ENCODE measurements at regions not wholly inside any gene's neighbourhood (a gene's known extent, or its start where the extent isn't known, plus 50 kb on each side); places are given as distances from the start of the nearest gene placed in this dataset.
"Not testable (repeated sequence)": the region's sequence is repeated elsewhere in the genome, so short reads cannot be mapped to it uniquely, and the experiment has no call there.

GRCh38 chr13:95403349-95404140, 102.3 kb upstream of the ABCC4 start:
- DNase-seq = peak; percentile 4 to 21
- Mint-ChIP-seq H3K36me3 (ENCODE audit: insufficient read depth in 2 of 2) (no peaks in the 10 kb centered on the region), H3K4me1 (ENCODE audit: low read depth) (peaks cover 5% of the 10 kb centered on the region)

GRCh38 chr13:95404141-95404882, 103.1 kb upstream of the ABCC4 start:
- peak; percentile 74 to 81 for DNase-seq
- H3K4me1 Mint-ChIP-seq (ENCODE audit: low read depth) = peaks cover 5% of the 10 kb centered on the region
- ATAC-seq (replicated peaks in 1 of 2) = peak; percentile 86 to 91
- H3K27me3 Mint-ChIP-seq (ENCODE audit: low read depth) = no peaks in the 10 kb centered on the region
- H3K9me3 Mint-ChIP-seq = no peaks in the 10 kb centered on the region
- H3K27ac Mint-ChIP-seq = peak overlapping the region; percentile 75
- peak overlapping the region; percentile 79 to 80 for H3K4me3 Mint-ChIP-seq
- no peaks in the 10 kb centered on the region for H3K36me3 Mint-ChIP-seq (ENCODE audit: insufficient read depth in 2 of 2)

More at GRCh38 chr13:95403349-95404140, 102.3 kb upstream of the ABCC4 start:
- Mint-ChIP-seq H3K9me3 (no peaks in the 10 kb centered on the region), H3K27me3 (ENCODE audit: low read depth) (no peaks in the 10 kb centered on the region), H3K27ac (peak overlapping the region; percentile 43), H3K4me3 (peak overlapping the region; percentile 79 to 80)
- peak; percentile 47 to 81 for ATAC-seq (replicated peaks in 1 of 2)

GRCh38 chr13:95406176-95406575, 104.9 kb upstream of the ABCC4 start:
- peaks cover 5% of the 10 kb centered on the region for H3K4me1 Mint-ChIP-seq (ENCODE audit: low read depth)
- no peaks in the 10 kb centered on the region for H3K27me3 Mint-ChIP-seq (ENCODE audit: low read depth)
- H3K27ac Mint-ChIP-seq = no peak overlapping the region
- DNase-seq (no peak), ATAC-seq (replicated peaks in 1 of 2) (no peak)
- no peaks in the 10 kb centered on the region for H3K36me3 Mint-ChIP-seq (ENCODE audit: insufficient read depth in 2 of 2)
- H3K9me3 Mint-ChIP-seq = no peaks in the 10 kb centered on the region
- no peak overlapping the region for H3K4me3 Mint-ChIP-seq

- DNase-seq (no peak), ATAC-seq (replicated peaks in 1 of 2) (no peak)
- Mint-ChIP-seq H3K36me3 (ENCODE audit: insufficient read depth in 2 of 2) (peaks cover 0 to 2% of the 10 kb centered on the region in 2 donors), H3K4me3 (no peak overlapping the region), H3K27ac (no peak overlapping the region), H3K9me3 (no peaks in the 10 kb centered on the region), H3K4me1 (ENCODE audit: low read depth) (no peaks in the 10 kb centered on the region), H3K27me3 (ENCODE audit: low read depth) (no peaks in the 10 kb centered on the region)
Measured at GRCh38 chr13:95411428-95412040, 110.3 kb upstream of the ABCC4 start.

GRCh38 chr13:95418946-95419345, 117.7 kb upstream of the ABCC4 start:
- no peak overlapping the region for H3K27ac Mint-ChIP-seq
- no peaks in the 10 kb centered on the region for H3K27me3 Mint-ChIP-seq (ENCODE audit: low read depth)
- H3K4me3 Mint-ChIP-seq = no peak overlapping the region
- no peaks in the 10 kb centered on the region for H3K4me1 Mint-ChIP-seq (ENCODE audit: low read depth)
- DNase-seq = no peak
- ATAC-seq (replicated peaks in 1 of 2) = no peak
- H3K9me3 Mint-ChIP-seq = peaks cover 0 to 2% of the 10 kb centered on the region in 2 donors
- H3K36me3 Mint-ChIP-seq (ENCODE audit: insufficient read depth in 2 of 2) = peaks cover 0 to 2% of the 10 kb centered on the region in 2 donors

- peaks cover 0 to 2% of the 10 kb centered on the region in 2 donors for H3K9me3 Mint-ChIP-seq
- no peaks in the 10 kb centered on the region for H3K27me3 Mint-ChIP-seq (ENCODE audit: low read depth)
- H3K36me3 Mint-ChIP-seq (ENCODE audit: insufficient read depth in 2 of 2) = no peaks in the 10 kb centered on the region
- no peak overlapping the region for H3K27ac Mint-ChIP-seq
- no peak for ATAC-seq (replicated peaks in 1 of 2)
- H3K4me1 Mint-ChIP-seq (ENCODE audit: low read depth) = no peaks in the 10 kb centered on the region
- no peak for DNase-seq
- H3K4me3 Mint-ChIP-seq = no peak overlapping the region
Measured at GRCh38 chr13:95420501-95420900, 119.2 kb upstream of the ABCC4 start.

- H3K36me3 Mint-ChIP-seq (ENCODE audit: insufficient read depth in 2 of 2) = no peaks in the 10 kb centered on the region
- H3K4me1 Mint-ChIP-seq (ENCODE audit: low read depth) = no peaks in the 10 kb centered on the region
- H3K27ac Mint-ChIP-seq = no peak overlapping the region
- H3K4me3 Mint-ChIP-seq = no peak overlapping the region
- DNase-seq = no peak
- ATAC-seq (replicated peaks in 1 of 2) = no peak
- H3K27me3 Mint-ChIP-seq (ENCODE audit: low read depth) = no peaks in the 10 kb centered on the region
- H3K9me3 Mint-ChIP-seq = peaks cover 0 to 2% of the 10 kb centered on the region in 2 donors
Measured at GRCh38 chr13:95426631-95427030, 125.4 kb upstream of the ABCC4 start.

- not testable (repeated sequence) for H3K4me3 Mint-ChIP-seq; DNase-seq; H3K27me3 Mint-ChIP-seq (ENCODE audit: low read depth); H3K27ac Mint-ChIP-seq; H3K4me1 Mint-ChIP-seq (ENCODE audit: low read depth); H3K9me3 Mint-ChIP-seq; H3K36me3 Mint-ChIP-seq (ENCODE audit: insufficient read depth in 2 of 2); ATAC-seq (replicated peaks in 1 of 2)
Measured at GRCh38 chr13:95430525-95430924, 122.0 kb upstream of the CLDN10 start.

GRCh38 chr13:95432141-95432540, 120.4 kb upstream of the CLDN10 start:
- Mint-ChIP-seq H3K27me3 (ENCODE audit: low read depth) (no peaks in the 10 kb centered on the region), H3K27ac (no peak overlapping the region)
- ATAC-seq (replicated peaks in 1 of 2) = no peak

GRCh38 chr13:95433537-95433936, 119.0 kb upstream of the CLDN10 start:
- H3K4me1 Mint-ChIP-seq (ENCODE audit: low read depth) = no peaks in the 10 kb centered on the region
- H3K9me3 Mint-ChIP-seq = no peaks in the 10 kb centered on the region
- ATAC-seq (replicated peaks in 1 of 2) (no peak), DNase-seq (no peak)
- no peaks in the 10 kb centered on the region for H3K36me3 Mint-ChIP-seq (ENCODE audit: insufficient read depth in 2 of 2)
- no peak overlapping the region for H3K4me3 Mint-ChIP-seq
- no peaks in the 10 kb centered on the region for H3K27me3 Mint-ChIP-seq (ENCODE audit: low read depth)
- H3K27ac Mint-ChIP-seq = no peak overlapping the region

More at GRCh38 chr13:95432141-95432540, 120.4 kb upstream of the CLDN10 start:
- Mint-ChIP-seq H3K36me3 (ENCODE audit: insufficient read depth in 2 of 2) (no peaks in the 10 kb centered on the region), H3K4me1 (ENCODE audit: low read depth) (no peaks in the 10 kb centered on the region), H3K9me3 (no peaks in the 10 kb centered on the region), H3K4me3 (no peak overlapping the region)
- no peak for DNase-seq

- no peaks in the 10 kb centered on the region for H3K4me1 Mint-ChIP-seq (ENCODE audit: low read depth)
- no peak for DNase-seq
Measured at GRCh38 chr13:95434111-95434510, 118.4 kb upstream of the CLDN10 start.

GRCh38 chr13:95437561-95437960, 115.0 kb upstream of the CLDN10 start:
- Mint-ChIP-seq H3K9me3 (no peaks in the 10 kb centered on the region), H3K4me3 (no peak overlapping the region), H3K27ac (no peak overlapping the region), H3K27me3 (ENCODE audit: low read depth) (no peaks in the 10 kb centered on the region), H3K36me3 (ENCODE audit: insufficient read depth in 2 of 2) (no peaks in the 10 kb centered on the region), H3K4me1 (ENCODE audit: low read depth) (no peaks in the 10 kb centered on the region)
- ATAC-seq (replicated peaks in 1 of 2) = no peak
- no peak for DNase-seq

More at GRCh38 chr13:95434111-95434510, 118.4 kb upstream of the CLDN10 start:
- Mint-ChIP-seq H3K9me3 (no peaks in the 10 kb centered on the region), H3K36me3 (ENCODE audit: insufficient read depth in 2 of 2) (no peaks in the 10 kb centered on the region), H3K27ac (no peak overlapping the region), H3K4me3 (no peak overlapping the region), H3K27me3 (ENCODE audit: low read depth) (no peaks in the 10 kb centered on the region)
- no peak for ATAC-seq (replicated peaks in 1 of 2)

- Mint-ChIP-seq H3K4me1 (ENCODE audit: low read depth) (no peaks in the 10 kb centered on the region), H3K4me3 (no peak overlapping the region), H3K27me3 (ENCODE audit: low read depth) (no peaks in the 10 kb centered on the region), H3K36me3 (ENCODE audit: insufficient read depth in 2 of 2) (no peaks in the 10 kb centered on the region), H3K27ac (no peak overlapping the region), H3K9me3 (no peaks in the 10 kb centered on the region)
- ATAC-seq (replicated peaks in 1 of 2) = no peak
- no peak for DNase-seq
Measured at GRCh38 chr13:95438297-95438696, 114.2 kb upstream of the CLDN10 start.

Measured in activated T-cell treated with anti-CD3 and anti-CD28 coated beads, Interleukin-2, amount 50 U/mL, for 72 hours (primary cell).